ENCODE measurements at regions not wholly inside any gene's neighbourhood (a gene's known extent, or its start where the extent isn't known, plus 50 kb on each side); places are given as distances from the start of the nearest gene placed in this dataset.

DNA sequence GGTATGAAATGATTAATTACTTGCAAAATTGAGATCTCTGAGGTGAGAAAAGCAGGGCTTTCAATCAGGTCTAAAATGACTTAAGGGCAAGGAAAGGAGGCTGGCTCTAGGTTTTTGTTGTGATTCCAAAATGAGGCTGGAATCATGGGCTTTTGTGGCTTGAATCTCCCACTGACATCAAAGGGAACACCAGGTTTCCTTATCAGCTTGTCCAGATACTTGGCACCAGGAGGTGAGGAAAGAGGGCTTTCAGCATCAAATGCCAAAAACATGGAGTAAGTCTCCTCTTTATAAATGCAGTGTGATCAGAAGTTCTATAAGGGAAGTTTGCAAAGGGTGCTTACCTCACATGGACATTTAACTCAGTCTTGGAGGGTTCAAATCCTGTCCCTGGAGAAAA is 402.3 kb downstream of the NDFIP2 start:
- no peak for TF ChIP-seq CTCF (IDR thresholded peaks at IDR 0.05; ENCODE audit: low read depth, low read length)
- H3K4me3 ChIP-seq (ENCODE audit: low read depth, low read length) = no peak overlapping the region
- H3K4me1 ChIP-seq = no peaks in the 10 kb centered on the region; the same call in 1 of the 2 replicates
- no peak for DNase-seq
- no peaks in the 10 kb centered on the region for H3K9me3 ChIP-seq
- no peaks in the 10 kb centered on the region for H3K27me3 ChIP-seq
- no peaks in the 10 kb centered on the region for H3K36me3 ChIP-seq

DNA sequence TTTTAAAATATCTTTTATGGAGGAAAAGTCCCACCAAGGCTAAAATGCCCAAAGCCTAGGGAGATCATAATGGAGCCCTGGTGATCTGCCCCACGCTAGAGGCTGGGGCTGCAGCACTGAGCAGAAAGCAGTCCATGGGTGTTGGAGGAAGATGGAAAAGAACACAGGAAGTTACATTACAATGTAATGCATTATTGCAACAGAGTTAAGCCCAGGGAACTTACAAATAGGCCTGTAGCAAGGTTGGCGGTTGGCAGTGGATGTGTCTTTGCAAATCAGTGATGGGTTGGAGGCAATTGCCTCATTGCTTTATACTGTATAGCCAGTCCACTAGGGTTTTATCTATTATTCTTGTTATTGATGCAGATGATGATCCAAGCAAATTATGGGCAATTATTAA is 399.9 kb downstream of the NDFIP2 start:
- no peaks in the 10 kb centered on the region for H3K36me3 ChIP-seq
- H3K4me1 ChIP-seq = no peaks in the 10 kb centered on the region; the same call in 1 of the 2 replicates
- no peak for DNase-seq

GRCh38 chr13:79874396-79875360 is 393.7 kb downstream of the NDFIP2 start:
- Histone ChIP-seq H3K27me3 (no peaks in the 10 kb centered on the region), H3K4me3 (ENCODE audit: low read depth, low read length) (no peak overlapping the region), H3K36me3 (no peaks in the 10 kb centered on the region), H3K4me1 (no peaks in the 10 kb centered on the region; the same call in 1 of the 2 replicates), H3K9me3 (no peaks in the 10 kb centered on the region)
- DNase-seq = no peak
- TF ChIP-seq CTCF (IDR thresholded peaks at IDR 0.05; ENCODE audit: low read depth, low read length) = no peak

More for the DNA sequence above, 399.9 kb downstream of the NDFIP2 start:
- no peaks in the 10 kb centered on the region for H3K9me3 ChIP-seq
- TF ChIP-seq CTCF (IDR thresholded peaks at IDR 0.05; ENCODE audit: low read depth, low read length) = no peak
- no peak overlapping the region for H3K4me3 ChIP-seq (ENCODE audit: low read depth, low read length)
- H3K27me3 ChIP-seq = no peaks in the 10 kb centered on the region

- Histone ChIP-seq H3K4me1 (no peaks in the 10 kb centered on the region; the same call in 1 of the 2 replicates), H3K9me3 (no peaks in the 10 kb centered on the region), H3K36me3 (no peaks in the 10 kb centered on the region), H3K4me3 (ENCODE audit: low read depth, low read length) (no peak overlapping the region), H3K27me3 (no peaks in the 10 kb centered on the region)
- no peak for TF ChIP-seq CTCF (IDR thresholded peaks at IDR 0.05; ENCODE audit: low read depth, low read length)
- no peak for DNase-seq
Observed at GRCh38 chr13:79871594-79871993, 390.6 kb downstream of the NDFIP2 start.

DNA sequence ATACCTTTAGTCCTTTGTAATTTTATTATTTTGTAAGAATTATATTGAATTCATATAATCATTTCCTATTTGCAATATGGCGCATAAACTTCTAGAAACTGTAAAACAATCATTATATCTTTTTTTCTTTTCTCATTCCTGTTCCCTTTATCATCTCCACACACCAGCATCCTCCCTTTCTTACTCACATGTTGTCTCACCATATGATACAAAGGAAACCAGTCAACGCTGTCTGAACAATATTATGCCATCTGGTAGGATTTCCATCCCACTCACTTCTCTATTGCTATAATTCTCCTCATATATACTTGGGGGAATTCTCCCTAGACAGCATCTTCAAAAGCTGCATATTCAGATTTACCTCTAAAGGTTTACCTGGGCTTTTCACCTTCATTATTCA is 389.8 kb downstream of the NDFIP2 start:
- Histone ChIP-seq H3K9me3 (no peaks in the 10 kb centered on the region), H3K27me3 (no peaks in the 10 kb centered on the region), H3K36me3 (no peaks in the 10 kb centered on the region), H3K4me1 (no peaks in the 10 kb centered on the region; the same call in 1 of the 2 replicates), H3K4me3 (ENCODE audit: low read depth, low read length) (no peak overlapping the region)
- DNase-seq = no peak
- TF ChIP-seq CTCF (IDR thresholded peaks at IDR 0.05; ENCODE audit: low read depth, low read length) = no peak

- no peak for TF ChIP-seq CTCF (IDR thresholded peaks at IDR 0.05; ENCODE audit: low read depth, low read length)
- Histone ChIP-seq H3K4me3 (ENCODE audit: low read depth, low read length) (no peak overlapping the region), H3K36me3 (no peaks in the 10 kb centered on the region), H3K9me3 (no peaks in the 10 kb centered on the region), H3K27me3 (no peaks in the 10 kb centered on the region), H3K4me1 (no peaks in the 10 kb centered on the region; the same call in 1 of the 2 replicates)
- no peak for DNase-seq
Observed at GRCh38 chr13:79870123-79870522, 389.2 kb downstream of the NDFIP2 start.

All from BE2C (cell line).